C4-2B (cell line): ENCODE measurements at regions not wholly inside any gene's neighbourhood (a gene's known extent, or its start where the extent isn't known, plus 50 kb on each side); places are given as distances from the start of the nearest gene placed in this dataset.

Experiments used
- ZFX ChIP-seq: fragments of 450-650 bp; IDR thresholded peaks from 2 replicates; pipeline ENCODE4 v1.6.1; 2017
- TF ChIP-seq, protein P1 (sequence below): fragments of 450-650 bp; conservative IDR thresholded peaks from 2 replicates; pipeline ENCODE4 v1.5.1; 2017; ENCODE audit warnings: mild to moderate bottlenecking

DNA sequence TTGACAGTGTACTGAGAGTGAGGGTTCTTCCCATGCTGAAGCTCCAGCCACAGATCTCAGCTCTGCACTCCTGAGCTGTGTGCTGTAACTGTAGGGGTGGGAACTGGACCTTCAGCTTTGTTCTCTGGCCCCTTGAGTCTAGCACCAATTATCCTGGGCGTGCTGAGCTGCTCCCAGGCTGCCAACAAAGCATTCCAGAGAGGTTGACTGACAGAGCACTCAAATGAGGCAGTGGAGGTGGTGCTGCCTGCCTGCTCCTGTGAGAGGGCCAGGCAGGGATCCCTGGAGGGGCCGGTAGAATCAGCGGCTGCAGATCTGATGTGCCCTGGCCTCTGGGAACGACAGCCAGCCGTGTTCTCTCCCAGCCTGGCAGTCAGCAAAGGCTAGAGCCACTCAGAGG, 375.7 kb upstream of the AADAT start:
- TF ChIP-seq, protein P1, sequence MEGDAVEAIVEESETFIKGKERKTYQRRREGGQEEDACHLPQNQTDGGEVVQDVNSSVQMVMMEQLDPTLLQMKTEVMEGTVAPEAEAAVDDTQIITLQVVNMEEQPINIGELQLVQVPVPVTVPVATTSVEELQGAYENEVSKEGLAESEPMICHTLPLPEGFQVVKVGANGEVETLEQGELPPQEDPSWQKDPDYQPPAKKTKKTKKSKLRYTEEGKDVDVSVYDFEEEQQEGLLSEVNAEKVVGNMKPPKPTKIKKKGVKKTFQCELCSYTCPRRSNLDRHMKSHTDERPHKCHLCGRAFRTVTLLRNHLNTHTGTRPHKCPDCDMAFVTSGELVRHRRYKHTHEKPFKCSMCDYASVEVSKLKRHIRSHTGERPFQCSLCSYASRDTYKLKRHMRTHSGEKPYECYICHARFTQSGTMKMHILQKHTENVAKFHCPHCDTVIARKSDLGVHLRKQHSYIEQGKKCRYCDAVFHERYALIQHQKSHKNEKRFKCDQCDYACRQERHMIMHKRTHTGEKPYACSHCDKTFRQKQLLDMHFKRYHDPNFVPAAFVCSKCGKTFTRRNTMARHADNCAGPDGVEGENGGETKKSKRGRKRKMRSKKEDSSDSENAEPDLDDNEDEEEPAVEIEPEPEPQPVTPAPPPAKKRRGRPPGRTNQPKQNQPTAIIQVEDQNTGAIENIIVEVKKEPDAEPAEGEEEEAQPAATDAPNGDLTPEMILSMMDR = no peak
- no peak for TF ChIP-seq ZFX
